ENCODE measurements at regions not wholly inside any gene's neighbourhood (a gene's known extent, or its start where the extent isn't known, plus 50 kb on each side); places are given as distances from the start of the nearest gene placed in this dataset.

DNA sequence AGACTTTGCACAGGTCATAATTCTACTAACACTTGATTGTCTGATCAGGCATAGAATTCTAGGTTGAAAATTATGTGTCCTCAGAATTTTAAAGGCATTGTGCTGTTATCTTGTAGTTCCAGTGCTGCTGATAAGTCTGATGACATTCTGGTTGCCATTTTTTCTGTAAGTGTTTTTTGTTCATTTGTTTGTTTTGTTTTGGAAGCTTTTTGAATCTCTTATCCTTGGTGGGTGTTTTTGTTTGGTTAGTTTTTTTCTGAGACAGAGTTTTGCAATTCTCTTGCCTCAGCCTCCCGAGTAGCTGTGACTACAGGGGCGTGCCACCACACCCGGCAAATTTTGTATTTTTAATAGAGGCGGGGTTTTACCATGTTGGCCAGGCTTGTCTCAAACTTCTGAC is 178.9 kb downstream of the CCDC71L start:
- no peaks in the 10 kb centered on the region for H3K9me3 Mint-ChIP-seq (ENCODE audit: unreplicated experiment)
- no peak overlapping the region for H3K27ac Mint-ChIP-seq (ENCODE audit: unreplicated experiment)
- H3K4me1 Mint-ChIP-seq (ENCODE audit: unreplicated experiment) = peaks cover 18% of the 10 kb centered on the region
- TF ChIP-seq, protein P1, sequence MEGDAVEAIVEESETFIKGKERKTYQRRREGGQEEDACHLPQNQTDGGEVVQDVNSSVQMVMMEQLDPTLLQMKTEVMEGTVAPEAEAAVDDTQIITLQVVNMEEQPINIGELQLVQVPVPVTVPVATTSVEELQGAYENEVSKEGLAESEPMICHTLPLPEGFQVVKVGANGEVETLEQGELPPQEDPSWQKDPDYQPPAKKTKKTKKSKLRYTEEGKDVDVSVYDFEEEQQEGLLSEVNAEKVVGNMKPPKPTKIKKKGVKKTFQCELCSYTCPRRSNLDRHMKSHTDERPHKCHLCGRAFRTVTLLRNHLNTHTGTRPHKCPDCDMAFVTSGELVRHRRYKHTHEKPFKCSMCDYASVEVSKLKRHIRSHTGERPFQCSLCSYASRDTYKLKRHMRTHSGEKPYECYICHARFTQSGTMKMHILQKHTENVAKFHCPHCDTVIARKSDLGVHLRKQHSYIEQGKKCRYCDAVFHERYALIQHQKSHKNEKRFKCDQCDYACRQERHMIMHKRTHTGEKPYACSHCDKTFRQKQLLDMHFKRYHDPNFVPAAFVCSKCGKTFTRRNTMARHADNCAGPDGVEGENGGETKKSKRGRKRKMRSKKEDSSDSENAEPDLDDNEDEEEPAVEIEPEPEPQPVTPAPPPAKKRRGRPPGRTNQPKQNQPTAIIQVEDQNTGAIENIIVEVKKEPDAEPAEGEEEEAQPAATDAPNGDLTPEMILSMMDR (IDR thresholded peaks at IDR 0.05) = no peak
- H3K36me3 Mint-ChIP-seq (ENCODE audit: unreplicated experiment) = no peaks in the 10 kb centered on the region
- H3K27me3 Mint-ChIP-seq (ENCODE audit: unreplicated experiment) = peaks cover 54% of the 10 kb centered on the region
- H3K4me3 Mint-ChIP-seq (ENCODE audit: unreplicated experiment) = no peak overlapping the region
- no peak for DNase-seq (ENCODE audit: extremely low spot score, unreplicated experiment)

DNA sequence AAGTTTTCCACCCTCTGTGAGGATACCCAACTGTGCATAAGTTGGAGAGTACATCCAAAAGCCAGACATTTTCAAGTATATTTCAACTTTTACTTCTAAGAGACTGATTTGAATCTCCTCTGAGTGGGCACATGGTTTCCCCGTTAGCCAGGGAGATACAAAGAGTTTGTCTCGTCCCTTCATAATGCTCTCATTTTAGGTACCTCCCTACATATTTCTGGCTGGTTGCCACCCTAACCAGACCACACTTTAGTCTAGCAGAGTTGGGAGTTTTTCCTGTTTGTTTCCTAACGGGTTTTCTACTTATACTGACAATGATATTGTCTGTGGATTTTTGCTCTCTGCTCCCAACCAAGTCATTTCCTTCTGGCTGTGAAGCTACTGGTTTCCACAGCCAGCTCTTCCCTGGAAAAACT is 180.3 kb downstream of the CCDC71L start:
- Mint-ChIP-seq H3K27me3 (ENCODE audit: unreplicated experiment) (peaks cover 46% of the 10 kb centered on the region), H3K4me3 (ENCODE audit: unreplicated experiment) (no peak overlapping the region), H3K9me3 (ENCODE audit: unreplicated experiment) (no peaks in the 10 kb centered on the region), H3K36me3 (ENCODE audit: unreplicated experiment) (no peaks in the 10 kb centered on the region), H3K4me1 (ENCODE audit: unreplicated experiment) (peaks cover 13% of the 10 kb centered on the region), H3K27ac (ENCODE audit: unreplicated experiment) (no peak overlapping the region)
- DNase-seq (ENCODE audit: extremely low spot score, unreplicated experiment) = no peak
- TF ChIP-seq, protein P1 (IDR thresholded peaks at IDR 0.05) = no peak

DNA sequence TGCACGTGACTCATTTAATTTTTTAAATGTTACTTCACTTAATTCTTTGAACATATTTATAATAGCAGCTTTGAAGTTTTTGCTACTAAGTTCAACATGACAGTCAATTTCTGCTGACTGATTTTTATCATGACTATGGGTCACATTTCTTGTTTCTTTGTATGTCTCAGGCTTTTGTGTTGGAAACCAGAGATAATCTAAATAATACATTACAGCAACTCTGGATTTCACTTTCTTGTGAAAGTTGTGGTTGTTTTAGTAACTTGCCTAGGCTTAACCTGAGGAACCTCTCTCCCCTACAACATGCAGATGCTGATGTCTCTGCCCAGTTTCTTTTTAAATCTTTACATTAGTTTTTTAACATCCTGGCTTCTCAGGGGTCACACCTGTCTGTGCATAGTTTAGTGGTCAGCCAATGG is 180.8 kb downstream of the CCDC71L start:
- Mint-ChIP-seq H3K4me3 (ENCODE audit: unreplicated experiment) (no peak overlapping the region), H3K9me3 (ENCODE audit: unreplicated experiment) (no peaks in the 10 kb centered on the region), H3K27ac (ENCODE audit: unreplicated experiment) (no peak overlapping the region), H3K4me1 (ENCODE audit: unreplicated experiment) (peaks cover 8% of the 10 kb centered on the region), H3K27me3 (ENCODE audit: unreplicated experiment) (peaks cover 46% of the 10 kb centered on the region), H3K36me3 (ENCODE audit: unreplicated experiment) (no peaks in the 10 kb centered on the region)
- DNase-seq (ENCODE audit: extremely low spot score, unreplicated experiment) = no peak
- TF ChIP-seq, protein P1 (IDR thresholded peaks at IDR 0.05) = no peak

DNA sequence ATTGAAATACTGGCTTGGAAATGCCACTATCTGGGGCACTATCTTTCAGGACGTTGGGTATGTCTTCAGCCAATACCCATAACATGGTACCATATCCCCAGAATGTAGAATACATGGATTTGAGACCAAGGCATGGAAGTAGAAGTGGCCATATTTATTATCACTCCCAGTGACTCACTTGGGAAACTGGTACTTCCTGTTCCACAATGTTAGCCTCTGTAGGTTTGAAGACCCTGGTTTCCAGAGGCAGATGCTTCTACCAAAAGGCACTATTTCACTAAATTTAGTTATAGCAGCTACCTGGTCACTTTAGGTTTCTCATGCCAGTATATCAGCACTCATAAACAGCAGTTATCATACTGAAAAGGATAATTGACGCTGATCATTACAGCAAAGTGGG is 184.2 kb downstream of the CCDC71L start:
- Mint-ChIP-seq H3K27ac (ENCODE audit: unreplicated experiment) (no peak overlapping the region), H3K36me3 (ENCODE audit: unreplicated experiment) (no peaks in the 10 kb centered on the region), H3K27me3 (ENCODE audit: unreplicated experiment) (peaks cover 50% of the 10 kb centered on the region), H3K4me3 (ENCODE audit: unreplicated experiment) (no peak overlapping the region), H3K4me1 (ENCODE audit: unreplicated experiment) (peaks cover under 1% of the 10 kb centered on the region), H3K9me3 (ENCODE audit: unreplicated experiment) (peaks cover 6% of the 10 kb centered on the region)
- TF ChIP-seq, protein P1 (IDR thresholded peaks at IDR 0.05) = no peak
- no peak for DNase-seq (ENCODE audit: extremely low spot score, unreplicated experiment)

DNA sequence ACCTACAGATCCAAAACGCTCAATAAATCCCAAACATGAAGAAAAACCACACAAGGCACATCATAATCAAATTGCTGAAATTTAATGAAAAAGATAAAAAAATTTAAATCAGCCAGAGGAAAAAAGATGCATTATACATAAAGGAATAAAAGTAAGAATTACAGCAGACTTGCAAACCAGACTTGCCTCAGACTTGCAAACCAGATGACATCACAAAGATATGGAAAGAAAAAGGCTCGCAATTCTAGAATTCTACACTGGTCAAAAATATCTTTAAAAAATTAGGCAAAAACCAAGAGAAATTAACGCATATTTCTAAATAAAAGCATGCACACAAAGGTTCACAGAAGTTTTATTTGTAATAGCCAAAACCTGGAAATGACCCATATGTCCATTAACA is 188.0 kb upstream of the NAMPT start:
- DNase-seq (ENCODE audit: extremely low spot score, unreplicated experiment) = no peak
- peaks cover 4% of the 10 kb centered on the region for H3K36me3 Mint-ChIP-seq (ENCODE audit: unreplicated experiment)
- TF ChIP-seq, protein P1 (IDR thresholded peaks at IDR 0.05) = no peak
- H3K4me1 Mint-ChIP-seq (ENCODE audit: unreplicated experiment) = peaks cover 10% of the 10 kb centered on the region
- no peak overlapping the region for H3K4me3 Mint-ChIP-seq (ENCODE audit: unreplicated experiment)
- peaks cover 30% of the 10 kb centered on the region for H3K27me3 Mint-ChIP-seq (ENCODE audit: unreplicated experiment)
- H3K27ac Mint-ChIP-seq (ENCODE audit: unreplicated experiment) = no peak overlapping the region
- peaks cover 11% of the 10 kb centered on the region for H3K9me3 Mint-ChIP-seq (ENCODE audit: unreplicated experiment)
